GM21619 (cell line): ENCODE measurements at regions not wholly inside any gene's neighbourhood (a gene's known extent, or its start where the extent isn't known, plus 50 kb on each side); places are given as distances from the start of the nearest gene placed in this dataset.

Source experiments
- ATAC-seq: cut with Tn5 transposase; IDR thresholded peaks from one replicate; pipeline ENCODE4 v1.9.1; 2021; ENCODE audit not compliant: unreplicated experiment

DNA sequence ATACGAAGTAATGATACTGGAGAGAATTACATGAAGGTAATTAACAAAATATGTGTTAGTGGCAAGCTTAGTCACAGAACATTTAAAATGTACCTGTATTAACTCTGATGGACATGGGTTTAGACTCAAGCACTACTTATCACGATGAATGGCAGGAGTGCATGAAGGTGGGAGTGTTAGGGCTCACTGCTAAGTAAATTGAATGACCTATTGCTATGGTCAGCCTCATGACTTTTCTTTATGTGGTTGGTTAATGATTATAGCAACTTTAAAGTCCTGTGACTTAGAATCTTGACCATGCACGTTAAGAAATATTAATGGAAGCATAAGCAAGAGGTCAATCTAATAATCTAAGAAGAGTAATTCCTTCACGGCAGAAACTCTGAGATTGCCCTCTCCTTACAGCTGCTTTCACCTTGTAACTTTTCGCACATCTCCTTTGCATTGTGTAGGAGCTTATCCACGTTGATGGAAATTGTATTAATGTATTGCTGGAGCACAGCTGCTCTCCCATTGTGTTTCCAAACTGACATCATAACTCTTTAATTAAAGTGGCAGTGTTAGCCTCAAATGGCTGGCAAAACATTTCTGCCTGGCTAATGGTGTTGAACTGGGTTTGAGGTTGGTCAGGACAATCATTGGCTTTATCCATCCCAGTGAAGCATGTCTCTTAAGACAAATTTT is 114.5 kb downstream of the RXFP2 start:
- no peak for ATAC-seq

DNA sequence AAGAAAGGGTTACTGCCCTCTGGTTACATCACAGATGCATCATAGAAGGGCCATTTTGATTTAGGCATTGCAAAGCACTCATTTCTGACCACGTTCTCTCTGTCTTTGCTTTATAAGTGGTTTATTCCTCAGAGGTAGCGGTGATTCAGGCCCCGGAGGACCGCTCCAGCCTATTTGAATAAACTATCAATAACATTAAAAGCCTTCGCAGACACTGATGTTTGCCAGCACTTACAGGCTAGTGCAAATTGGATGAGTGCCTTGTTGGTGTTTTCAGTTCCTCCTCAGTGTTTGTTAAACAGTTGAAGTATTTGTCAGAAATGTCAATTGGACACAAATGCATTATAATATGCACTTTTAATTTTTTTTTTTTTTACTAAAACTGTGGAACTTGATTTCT is 120.2 kb downstream of the RXFP2 start:
- no peak for ATAC-seq

DNA sequence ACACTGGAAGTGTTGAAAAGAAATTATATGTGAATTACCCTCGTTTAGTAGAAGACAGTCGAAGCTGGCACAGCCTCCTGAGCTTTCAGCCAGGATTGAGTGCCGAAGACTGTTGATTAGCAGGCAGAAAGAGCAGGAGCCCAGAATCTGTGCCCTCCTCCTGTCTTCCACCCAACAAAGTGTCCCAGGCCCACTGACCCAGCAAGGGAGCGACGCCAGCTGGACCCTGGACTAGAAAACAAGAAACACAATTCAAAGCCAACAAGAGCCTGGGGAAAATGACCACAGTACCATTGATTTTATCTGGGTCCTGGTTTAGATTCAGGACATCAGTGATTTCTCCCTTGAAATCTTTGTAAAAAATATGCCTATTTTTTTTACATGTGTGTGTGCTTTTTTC is 120.7 kb downstream of the RXFP2 start:
- no peak for ATAC-seq

DNA sequence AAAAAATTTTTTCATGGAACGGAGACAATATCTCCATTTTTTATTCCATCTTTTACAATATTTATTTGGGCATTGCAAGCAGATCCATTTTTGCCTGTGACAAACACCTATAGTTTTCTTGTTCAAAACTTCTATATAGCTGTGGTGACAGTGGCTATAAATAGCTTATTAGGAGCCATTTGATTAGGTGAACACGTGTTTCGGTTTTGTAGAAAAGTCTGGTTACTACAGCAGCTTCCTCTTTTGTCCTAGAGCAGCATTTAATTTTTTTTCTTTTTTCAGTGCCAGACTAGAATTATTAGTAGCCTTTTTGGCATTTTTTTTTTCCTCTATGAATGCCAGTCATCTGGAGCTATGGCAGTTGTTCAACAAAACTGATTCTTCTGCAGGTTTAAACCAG is 123.5 kb downstream of the RXFP2 start:
- peak; percentile 69 for ATAC-seq

DNA sequence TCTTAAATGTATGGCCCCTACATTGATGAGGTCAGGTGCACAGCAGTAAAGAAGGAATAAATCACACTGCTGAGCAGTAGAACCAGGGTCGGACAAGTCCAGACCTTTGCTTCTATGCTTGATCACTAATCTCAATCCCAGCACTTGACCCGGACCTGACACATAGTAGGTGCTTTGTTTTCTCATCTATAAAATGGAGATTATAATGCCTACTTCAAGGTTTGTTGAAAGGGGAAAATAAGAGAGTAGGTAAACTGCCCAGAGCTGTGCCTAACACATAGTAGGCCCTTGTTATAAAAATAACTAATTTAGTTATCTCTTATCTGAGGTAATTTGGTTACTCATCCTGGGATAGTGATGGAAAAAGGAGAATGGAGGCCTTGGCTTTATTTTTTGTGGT is 125.0 kb downstream of the RXFP2 start:
- ATAC-seq, result no peak

DNA sequence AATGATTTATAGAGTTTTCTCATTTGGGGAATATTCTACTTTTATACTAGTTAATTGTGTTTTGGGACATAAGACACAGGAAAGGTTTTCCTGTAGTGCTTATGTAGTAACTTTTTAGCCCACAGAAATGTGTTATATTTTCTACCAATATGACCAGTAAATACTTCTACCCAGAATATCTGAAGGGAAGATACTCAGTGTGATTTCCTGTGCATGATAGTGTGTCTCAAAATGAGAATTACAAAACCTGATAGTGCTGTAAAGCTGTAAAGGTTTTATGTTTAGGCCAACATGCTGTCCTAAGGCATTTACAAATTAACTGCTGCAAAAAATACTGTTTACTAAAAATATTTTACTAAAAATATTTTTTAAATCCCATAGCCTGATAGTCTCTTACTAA is 126.8 kb downstream of the RXFP2 start:
- no peak for ATAC-seq

DNA sequence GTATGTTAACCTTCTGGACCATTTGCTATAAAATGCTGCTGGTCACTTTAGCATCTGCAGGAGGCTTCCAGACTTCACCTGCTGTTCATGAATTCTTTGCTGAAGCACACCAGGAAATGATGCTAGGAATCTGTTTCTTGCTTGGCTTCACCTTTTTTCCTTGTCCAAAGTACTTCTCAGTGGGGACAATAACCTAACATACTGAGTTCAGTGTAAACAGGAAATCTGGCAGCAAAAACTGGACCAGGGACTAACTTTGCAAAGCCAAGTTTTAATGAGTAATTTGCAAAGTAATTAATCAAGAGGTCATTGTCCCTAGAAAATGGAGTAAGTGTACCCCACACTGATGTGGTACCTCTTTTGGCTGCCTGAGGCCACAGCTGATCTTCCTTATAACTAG is 128.4 kb downstream of the RXFP2 start:
- no peak for ATAC-seq

DNA sequence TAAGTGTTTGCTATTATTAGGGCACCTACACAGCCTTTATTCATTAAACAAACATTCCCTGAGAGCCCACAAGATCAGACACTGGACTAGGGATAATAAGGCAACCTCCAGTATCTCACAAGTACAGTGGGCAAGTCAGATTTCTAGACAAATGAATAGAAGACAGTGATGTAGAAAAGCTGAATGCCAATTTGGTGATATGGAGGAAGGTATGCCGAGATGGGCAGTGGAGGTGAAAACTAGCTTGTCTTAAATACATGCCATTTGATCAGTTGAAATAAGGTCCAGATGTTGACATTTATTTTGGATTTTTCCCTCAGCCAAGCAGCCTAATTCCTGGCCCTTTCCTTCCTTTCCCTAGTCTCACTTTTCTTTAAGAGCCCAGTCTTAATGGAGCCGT is 130.3 kb downstream of the RXFP2 start:
- no peak for ATAC-seq

DNA sequence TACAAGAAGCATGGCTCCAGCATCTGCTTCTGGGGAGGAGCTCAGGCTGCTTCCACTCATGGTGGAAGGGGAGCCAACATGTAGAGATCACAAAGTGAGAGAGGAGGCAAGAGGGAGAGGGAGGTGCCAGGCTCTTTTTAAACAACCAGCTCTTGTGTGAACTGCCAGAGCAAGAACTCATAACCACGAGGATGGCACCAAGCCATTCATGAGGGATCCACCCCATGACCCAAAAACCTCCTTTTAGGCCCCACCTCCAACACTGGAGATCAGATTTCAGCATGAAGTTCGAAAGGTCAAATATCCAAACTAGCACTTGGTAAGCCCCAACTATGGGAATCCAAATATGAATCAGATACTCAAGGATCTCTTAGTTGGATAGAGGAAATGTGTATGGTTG is 131.2 kb downstream of the RXFP2 start:
- no peak for ATAC-seq

DNA sequence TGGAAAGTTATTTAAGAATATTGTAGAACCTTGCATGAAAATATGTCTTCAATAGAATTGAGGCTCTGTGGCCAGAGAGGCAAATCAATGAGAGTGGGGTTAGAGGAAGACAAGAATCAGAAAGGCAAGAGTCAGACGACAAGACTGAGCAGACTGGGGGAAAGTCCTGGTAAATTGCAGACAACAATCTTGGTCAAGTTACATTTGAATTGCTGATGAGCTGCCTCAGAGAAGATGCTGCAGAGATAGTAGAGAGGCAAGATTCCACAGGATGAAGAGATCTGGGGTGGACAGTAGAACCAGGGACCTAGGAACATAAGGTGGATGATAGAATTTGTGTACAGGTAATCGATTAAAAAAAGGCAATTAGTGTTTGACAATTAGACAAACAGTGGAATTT is 133.8 kb downstream of the RXFP2 start:
- no peak for ATAC-seq

DNA sequence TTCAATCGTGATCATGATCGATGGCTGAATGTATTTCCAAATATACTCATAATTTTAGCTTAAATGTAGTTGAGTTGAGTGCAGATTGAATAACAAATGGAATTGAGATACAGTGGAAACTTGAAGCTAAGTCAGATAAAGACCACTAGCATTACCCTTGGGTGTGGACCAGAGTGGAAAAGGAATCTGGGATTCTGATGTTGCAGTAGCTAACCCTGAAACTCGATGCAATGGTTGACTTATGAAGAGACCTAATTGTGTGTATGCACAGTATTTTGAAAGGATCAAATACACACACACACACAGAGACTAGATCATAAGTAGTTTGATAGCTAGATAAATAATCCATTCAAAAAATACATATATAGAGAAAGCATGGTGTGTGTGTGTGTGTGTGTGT is 135.8 kb downstream of the RXFP2 start:
- ATAC-seq, result no peak

DNA sequence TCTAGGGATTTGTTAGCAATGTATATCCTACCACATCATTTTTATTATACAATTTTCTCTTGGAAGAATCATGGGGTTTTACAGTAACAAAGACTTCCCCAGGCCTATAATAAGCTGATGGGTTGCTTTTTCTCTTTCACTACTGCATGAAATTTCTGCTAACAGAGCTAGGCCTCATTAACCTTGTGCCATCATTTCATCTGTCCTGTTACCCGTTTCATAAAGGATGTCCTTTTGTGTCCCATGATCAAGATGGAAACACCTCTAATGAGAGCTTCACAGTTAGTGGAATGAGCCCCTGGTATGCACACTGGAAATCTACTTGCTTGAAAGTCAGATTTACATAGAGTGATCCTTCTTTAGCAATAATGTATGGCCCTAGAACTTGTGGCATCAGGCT is 138.7 kb downstream of the RXFP2 start:
- no peak for ATAC-seq

DNA sequence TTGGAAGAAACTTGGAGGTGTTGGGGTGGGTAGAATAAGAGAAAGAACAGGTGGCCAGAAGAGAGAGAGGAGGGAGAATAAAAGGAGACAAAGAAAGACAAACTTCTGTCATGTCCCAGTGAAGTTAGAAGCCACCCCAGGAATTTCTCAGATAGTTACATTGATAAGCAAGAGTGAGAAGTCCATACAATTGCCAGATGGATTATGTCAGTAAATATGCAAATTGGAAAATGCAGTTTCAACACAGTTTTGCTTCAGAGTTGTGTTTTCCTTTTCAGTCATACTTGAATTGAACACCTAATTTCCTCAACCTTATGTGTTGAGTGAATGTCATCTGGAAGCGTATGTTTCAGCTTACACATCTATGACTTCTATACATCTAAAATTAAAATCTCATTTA is 139.2 kb downstream of the RXFP2 start:
- ATAC-seq, result no peak

DNA sequence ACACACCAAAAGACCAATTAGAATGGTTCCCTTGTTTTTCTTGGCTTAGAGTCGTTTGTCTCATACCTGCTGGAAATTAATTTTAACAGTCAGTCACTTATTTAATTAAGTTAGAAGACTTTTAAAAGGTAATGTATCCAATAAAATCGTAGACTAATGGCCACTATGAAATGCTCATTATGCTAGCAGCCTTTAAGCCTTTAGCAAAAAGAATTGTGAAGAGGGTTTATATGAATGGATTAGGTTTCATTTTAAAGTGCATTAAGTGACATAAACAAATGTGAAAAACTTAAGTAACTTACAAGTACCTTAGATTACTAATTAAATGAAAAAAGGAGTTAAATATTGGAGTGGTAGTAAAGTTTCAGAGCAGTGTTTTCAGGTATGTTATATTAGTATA is 139.6 kb downstream of the RXFP2 start:
- no peak for ATAC-seq

DNA sequence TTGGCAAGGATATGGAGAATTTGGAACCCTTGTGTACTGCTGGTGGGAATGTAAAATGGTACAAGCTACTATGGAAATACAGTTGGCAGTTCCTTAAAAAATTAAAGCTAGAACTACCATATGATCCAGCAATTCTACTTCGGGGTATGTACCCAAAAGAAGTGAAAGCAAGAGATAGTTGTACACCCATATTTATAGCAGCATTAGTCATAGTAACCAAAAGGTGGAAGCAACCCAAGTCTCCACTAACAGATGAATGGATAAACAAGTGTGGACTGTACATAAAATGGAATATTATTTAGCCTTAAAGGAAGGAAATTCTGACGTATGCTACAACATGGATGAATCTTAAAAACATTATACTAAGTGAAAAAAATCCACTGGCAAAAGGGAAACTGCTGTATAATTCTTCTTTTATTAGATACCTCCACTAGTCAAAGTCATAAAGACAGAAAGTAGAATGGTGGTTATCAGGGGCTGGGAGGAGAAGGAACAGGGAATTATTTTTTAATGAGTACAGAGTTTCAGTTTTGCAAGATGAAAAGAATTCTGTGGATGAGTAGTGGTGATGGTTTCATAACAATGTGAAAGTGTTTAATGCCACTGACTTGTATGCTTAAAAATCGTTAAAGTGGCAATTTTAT is 141.6 kb downstream of the RXFP2 start:
- ATAC-seq, result no peak

DNA sequence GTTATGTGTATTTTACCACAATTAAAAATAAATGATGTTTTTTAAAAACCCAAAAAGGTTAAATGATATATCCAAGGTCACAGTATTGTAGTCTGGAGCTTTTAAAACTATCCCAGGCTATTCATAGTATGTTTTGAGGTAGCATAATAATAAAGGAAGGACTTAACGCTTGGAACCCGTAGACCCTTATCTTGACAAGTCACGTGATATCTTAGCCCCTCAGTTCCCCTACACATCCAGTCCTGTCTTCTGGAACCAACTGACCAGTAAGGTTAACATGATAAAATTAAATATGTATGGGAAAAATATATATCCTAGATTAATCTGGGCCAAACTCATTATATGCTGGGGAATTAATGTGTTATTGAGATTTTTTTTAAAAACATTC is 142.2 kb downstream of the RXFP2 start:
- no peak for ATAC-seq

DNA sequence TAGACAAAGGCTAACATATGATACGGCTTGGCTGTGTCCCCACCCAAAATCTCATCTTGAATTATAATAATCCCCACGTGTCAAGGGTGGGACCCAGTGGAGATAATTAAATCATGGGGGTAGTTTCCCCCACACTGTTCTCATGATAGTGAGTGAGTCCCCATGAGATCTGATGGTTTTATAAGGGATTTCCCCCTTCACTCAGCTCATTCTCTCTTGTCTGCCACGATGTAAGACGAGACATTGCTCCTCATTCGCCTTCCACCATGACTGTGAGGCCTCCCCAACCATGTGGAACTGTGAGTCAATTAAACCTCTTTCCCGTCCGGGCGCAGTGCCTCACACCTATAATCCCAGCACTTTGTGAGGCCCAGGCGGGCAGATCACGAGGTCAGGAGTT is 143.5 kb downstream of the RXFP2 start:
- ATAC-seq, result no peak

DNA sequence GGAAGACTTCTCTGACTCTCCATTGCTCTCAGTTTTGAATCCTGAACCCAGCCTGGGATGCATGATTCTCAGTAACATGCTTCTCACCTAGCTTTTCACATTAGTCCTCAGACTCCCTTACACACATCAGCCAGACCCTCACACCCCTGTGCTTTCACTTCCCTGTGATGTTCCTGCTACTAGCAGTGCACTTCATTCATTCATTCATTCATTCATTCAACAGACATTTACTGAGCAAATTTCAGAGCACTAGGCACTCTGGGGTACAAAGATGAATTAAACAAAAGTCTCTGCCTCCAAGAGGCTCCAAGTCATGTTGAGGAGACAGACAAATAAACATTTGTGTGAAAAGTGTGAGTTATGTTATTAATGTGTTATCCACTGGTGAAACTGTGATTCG is 145.2 kb downstream of the RXFP2 start:
- no peak for ATAC-seq

DNA sequence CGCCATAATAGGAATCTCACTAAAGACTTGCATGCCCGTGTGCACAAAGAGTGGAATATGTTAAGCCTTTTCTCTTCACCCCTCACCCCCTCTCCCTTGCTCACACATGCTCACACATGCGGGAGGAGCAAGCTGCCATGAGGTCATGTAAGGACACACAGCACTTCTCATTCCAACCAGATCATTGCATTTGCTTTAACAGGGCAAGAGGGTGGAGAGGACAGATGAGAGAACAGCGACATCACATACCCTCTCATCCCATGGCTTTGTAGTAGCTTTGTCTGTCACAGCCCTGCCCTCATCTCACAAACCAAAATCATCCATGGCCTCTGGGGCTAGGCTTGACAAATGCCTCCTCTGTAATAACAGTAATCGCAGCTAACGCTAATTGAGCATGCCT is 145.6 kb upstream of the FRY start:
- no peak for ATAC-seq

DNA sequence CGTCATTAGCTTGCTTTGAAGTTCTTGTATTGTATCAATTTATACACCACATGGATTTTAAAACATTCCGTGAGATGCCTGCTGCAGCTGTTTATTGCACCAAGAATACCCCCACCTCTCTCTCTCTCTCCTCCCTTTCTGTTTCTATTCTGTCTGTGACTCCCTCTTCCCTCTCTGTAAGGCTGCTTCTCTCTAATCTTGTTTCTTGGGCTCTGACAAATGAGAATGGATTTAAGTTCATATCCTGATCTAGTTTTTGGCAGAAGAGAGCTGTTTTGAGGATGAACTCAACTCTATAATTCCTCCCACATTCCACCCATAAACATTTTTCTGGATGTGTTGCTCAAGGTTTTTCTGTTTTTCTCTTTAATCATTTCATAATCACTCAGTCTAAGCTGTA is 144.3 kb upstream of the FRY start:
- no peak for ATAC-seq

DNA sequence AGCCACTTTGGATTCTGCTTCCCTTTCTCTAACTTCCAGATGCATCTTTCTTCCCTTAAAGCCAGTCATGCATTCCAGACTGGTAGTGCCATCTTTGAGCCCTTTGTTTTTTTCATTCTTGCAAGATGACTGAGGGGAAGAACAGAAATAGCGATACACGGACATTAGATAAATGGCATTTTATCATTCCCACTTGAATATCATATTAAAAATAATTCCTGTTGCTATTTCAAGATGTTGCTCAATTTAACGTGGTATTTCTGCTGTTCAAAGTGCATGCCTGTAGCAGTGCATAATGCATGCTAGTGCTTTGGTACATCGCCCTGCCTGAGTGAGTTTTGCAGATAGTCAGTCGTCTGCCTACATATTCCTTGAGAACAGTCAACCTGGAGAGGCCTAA is 140.6 kb upstream of the FRY start:
- ATAC-seq, result no peak

DNA sequence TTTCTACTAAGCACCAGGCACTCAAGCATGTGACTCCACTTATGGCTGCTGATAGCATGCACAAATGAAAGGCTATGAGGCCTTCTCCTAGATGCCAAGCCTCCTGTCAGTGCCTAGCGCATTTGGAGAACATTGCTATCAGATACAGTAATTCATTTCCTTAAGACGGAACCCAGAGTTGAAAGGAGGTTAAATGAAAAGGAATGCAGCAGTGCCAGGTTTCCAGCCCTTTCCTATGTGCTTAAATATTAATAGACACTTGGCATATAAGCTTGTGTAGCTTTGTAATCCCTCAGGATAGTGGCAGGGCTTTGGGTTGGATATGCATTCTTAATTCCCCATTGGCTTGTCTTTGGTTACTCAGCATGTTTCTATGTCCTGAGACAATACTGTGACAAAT is 140.1 kb upstream of the FRY start:
- no peak for ATAC-seq

DNA sequence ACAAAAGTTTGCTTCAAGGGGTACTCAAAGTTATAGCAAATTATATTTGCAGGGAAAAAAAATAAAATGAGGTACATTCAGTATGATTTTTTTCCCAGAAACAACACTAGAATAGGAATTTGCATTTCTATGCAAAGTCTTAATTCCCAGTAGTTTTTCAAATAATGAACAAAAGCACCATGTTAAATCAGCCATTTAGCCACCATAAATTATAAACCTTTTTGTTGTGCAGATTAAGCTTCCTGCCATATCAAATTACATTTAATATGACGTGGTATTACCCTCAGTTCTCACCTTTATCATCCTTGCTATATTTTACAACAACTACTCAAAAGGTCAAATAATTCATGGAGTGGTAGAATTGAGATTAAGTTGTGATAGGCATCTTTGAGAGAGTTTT is 136.6 kb upstream of the FRY start:
- no peak for ATAC-seq
